Stimulated activated CD8-positive, alpha-beta memory T cell treated with anti-CD3 and anti-CD28 coated beads, Interleukin-15, amount 100 ng/mL, for 4 hours (primary cell): ENCODE measurements at regions not wholly inside any gene's neighbourhood (a gene's known extent, or its start where the extent isn't known, plus 50 kb on each side); places are given as distances from the start of the nearest gene placed in this dataset.
"Not testable (repeated sequence)": the region's sequence is repeated elsewhere in the genome, so short reads cannot be mapped to it uniquely, and the experiment has no call there.

ENCODE experiments used
- DNase-seq, 2 donors: peaks; one replicate each; pipeline ENCODE4 v3.0.0-alpha.2; 2020; ENCODE audit warnings: low read depth in 2 of 2

DNA sequence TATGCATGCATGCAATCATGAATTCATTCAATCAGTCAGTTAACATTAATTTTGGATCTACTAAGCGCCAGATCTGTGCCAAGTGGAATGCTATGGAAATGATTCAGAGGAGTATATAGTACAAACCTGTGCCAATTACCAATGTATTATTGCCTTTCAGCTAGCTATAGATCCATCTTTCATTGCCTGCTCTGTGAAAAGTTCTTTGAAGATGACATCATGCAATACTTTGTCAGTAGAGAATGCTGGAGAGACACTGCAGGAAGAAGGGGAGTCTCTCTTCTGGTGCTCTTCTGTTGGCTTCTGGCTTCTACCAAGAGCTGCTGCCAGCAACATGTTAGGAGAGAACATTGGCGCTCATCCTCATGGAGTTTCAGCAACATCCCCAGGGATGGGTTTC is 81.0 kb upstream of the LMCD1 start:
- no peak for DNase-seq

DNA sequence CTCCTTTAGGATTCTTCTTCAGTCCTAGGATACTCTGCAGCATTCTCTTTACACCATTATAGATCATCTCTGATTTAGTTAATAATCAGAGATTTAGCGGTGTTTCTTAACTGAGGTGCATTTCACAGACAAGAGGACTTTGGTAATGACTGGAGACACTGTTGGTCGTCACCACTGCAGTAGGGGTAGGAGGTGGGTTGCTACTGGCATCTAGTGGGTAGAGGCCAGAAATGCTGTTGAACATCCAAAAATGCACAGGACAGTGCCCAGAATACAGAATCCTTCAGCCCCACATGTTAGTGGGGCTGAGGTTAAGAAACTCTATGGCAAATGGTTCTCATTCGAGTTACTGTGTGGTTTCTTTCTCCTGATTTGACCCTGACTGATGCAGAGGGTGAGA is 80.4 kb upstream of the LMCD1 start:
- no peak for DNase-seq

DNA sequence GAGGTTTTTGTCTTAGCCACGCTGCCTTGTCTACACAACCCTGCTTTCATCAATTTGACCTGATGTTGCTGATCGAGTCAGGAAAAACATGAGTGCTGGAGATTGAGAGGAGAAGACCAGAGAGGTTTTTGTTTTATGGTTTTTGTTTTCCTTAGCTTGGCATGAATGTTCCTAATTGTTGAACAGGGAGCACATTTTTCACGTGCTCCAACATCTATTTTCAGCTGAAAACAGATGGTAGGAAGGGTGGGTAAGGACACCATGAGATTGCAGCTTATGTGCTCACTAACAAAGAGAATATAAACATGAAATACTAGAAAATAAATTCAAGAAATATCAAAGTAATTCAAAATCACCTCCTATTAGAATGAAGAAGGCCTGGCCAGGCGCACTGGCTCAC is 79.9 kb upstream of the LMCD1 start:
- no peak for DNase-seq

DNA sequence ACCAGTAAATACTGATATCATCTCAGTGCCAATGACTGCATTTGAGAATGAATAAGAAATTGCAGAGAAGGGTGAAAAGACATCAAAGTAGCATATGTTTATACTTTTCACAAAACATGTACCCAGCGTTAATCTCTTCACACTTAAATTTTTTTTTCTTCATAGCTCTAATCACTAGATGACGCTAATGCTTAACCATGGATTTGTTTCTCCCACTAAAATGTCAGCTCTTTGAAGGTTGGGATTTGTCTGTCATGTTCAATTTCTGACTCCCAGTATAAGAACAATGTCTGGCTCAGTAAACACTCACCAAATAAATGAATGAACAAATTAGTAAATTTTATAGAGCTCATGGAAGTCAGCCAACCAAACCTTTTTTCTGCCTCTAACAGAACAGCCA is 78.3 kb upstream of the LMCD1 start:
- no peak for DNase-seq

DNA sequence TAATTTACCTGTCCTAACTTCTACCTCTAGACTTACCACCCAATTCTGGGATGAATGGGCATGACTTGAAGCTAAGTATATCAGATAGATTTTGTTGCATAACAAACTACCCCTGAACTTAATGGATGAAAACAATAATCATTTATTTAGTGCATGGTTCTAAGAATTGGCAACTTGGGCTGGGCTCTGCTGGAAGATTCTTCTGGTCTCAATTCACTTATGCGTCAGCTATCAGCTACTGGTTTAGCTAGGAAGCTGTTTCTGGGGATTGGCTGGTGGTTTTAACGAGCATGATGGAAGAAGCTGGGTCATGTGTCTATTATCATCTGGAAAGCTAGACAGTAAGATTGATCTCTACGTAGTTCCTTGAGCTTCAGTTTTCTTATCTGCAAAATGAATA is 77.3 kb upstream of the LMCD1 start:
- DNase-seq: no peak

DNA sequence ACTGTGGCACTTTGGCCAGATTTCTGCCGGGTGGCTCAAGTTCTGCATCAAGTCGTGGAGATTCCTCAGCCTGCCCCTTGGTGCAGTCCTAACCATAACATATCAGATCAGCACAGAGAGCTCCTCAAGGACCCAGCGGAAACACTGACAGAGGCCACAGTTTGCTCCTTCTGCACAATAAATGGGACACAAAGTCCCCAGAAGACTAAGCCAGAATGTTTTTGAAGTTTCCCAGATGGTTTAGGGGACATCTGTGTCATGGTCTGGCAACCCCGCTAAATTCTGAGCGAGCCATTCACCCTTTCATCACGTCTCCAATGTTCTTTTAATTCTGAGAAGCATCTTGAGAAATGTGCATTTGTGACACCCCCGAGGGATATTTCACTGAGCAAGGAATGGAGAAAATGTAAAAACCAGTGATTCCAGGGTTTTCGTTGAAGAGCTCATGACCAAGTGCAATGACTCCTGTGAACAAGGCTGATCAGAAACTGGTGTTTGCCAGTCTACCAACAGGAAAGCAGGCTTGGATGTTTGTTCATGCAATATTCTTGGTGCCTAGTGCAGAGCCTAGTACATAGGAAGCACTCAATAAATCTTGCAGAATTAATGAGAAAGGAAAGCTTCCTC is 64.8 kb upstream of the LMCD1 start:
- no peak for DNase-seq

DNA sequence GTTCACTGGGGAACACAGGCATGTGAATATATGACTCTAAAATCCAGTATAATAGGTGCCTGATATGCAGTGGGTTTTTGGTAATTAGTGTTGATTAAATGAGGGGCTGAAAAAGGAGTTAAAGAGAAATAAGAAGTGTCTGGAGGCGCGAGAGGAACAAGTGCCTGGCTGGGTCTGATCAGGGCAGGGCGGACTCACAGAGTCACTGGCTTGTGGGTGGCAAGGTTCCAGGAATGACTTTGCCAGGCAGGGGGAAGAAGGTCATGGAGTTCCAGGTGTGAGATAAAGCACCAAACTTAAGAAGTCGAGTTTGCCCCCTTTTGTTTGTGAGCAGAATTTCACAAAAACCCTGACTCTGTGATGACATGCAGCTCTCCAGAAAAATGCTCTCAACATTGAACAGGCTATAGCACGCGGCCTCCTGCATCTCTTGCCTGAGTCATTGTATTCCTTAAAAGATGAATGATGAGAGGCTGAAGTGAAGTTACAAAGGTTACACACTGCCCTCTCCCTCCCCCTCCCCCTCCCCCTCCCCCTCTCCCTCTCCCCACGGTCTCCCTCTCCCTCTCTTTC is 63.0 kb upstream of the LMCD1 start:
- no peak for DNase-seq

DNA sequence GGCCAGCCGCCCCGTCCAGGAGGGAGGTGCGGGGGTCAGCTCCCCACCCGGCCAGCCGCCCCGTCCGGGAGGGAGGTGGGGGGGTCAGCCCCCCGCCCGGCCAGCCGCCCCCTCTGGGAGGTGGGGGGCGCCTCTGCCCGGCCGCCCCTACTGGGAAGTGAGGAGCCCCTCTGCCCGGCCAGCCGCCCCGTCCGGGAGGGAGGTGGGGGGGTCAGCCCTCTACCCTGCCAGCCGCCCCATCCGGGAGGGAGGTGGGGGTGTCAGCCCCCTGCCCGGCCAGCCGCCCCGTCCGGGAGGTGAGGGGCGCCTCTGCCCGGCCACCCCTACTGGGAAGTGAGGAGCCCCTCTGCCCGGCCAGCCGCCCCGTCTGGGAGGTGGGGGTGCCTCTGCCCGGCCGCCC is 61.5 kb upstream of the LMCD1 start:
- not testable (repeated sequence) for DNase-seq

DNA sequence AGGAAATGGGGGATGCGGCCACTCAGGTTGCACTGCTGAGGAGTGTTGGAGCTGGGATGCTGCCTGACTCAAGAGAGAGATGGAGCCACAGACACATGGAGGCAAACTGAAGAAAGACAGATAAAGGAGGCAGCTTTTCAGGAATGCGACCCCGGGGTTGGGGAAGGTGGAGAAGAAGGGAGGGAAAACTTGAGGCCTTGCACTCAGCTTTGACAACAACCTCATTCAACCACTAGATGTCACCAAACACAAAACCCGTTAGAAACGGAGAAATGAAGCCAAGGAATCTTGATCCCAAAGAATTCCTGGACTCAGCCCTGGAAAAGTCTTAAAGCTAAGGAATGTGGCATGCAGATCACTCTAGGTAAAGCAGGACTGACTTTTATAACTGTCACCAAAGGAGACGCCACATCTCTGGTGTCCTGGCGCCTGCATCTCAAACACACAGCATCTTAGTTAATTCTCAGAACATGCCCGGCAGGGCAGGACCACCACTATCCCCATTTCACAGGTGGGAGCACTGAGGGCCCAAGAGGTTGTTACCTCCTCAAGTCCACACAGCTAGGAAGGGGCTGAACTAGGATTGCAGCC is 59.6 kb upstream of the LMCD1 start:
- no peak for DNase-seq

DNA sequence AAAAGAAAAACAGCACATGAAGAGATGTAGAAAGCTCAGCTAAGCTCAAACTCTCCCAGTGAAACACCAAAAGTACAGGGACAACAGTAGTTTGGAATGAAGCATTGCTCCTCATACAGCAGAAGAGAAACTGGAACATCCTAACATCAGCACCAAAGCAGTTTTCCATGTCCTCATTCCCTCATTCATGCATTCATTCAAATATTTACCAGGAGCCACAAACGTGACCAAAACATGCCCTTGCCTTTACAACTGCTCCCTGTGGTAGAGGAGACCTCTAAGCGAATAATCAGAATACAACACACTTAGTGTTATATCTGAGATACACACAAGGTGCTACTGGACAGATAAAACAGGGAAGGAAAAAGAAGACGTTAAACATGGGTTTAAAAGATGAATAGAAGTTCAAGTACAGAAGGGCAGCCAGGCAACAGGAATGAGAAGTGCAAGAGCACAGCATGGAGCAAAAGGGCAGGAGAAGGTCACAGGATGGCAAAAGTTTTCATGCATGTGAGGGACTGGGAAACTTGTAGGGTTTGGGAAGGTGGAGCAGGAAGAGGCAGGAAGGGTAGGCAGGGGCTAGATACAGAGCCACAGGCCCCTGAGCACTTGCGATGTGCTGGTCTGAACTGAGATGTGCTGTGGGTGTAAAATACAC is 58.5 kb upstream of the LMCD1 start:
- DNase-seq: no peak

DNA sequence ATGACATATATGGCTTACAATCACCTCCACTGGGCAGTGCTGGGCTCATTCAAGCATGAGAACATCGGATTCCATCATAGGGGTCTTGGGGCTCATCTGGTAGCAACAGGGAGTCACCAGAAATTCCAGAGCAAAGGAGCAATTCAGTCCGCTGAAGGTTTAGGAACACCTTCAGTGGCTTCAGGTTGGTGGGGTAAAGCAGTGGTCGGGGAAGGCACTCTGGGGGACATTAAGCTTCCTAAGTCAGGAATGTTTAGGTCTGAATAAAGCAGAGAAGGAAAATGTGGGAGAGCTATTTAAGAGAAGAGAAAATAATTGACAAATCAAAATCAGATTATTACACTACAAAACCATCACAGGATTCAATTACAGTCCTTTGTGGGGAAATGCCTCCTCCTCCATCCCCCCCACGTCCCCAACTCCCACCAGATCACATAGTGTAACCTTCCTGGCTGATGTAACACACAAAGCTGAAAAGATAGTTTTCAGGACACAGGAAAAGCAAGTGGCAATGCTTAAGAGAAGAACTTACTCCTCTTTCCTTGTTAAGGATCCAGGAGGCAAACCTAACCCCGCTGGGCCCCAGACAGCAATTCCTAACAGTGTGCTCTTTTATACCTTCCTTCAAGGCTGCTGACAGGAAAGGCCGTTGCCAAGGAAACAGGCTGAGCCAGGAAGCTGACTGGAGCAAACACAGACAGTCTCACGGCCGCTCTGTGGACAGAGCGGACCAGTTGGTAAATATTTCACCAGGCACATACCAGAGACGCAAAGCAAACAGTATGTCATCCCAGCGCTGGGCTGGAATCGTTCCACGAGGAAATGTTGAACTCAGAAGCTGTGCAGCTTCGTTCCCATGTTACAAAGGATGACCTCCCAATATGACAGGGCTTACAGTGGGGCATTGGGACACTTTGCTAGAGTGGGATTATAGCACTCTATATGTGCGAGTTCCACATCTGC is 57.5 kb upstream of the LMCD1 start:
- DNase-seq: no peak

DNA sequence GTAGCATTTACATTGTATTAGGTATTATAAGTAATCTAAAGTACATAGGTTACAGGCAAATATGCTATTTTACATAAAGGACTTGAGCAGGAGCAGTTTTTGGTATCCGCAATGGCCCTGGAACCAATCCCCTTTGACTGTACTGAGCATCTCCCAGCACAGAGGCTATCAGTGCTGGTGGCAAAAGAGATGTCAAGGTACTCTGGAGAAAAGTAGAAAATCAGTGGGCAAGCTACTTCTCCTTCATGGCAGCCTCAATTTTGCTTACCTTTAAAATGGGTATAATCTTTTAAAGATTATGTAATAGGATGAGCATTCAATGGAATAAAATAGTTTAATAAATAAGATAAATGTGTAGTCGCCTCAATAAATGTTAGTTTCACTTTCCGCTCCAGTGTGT is 56.7 kb upstream of the LMCD1 start:
- DNase-seq: no peak

DNA sequence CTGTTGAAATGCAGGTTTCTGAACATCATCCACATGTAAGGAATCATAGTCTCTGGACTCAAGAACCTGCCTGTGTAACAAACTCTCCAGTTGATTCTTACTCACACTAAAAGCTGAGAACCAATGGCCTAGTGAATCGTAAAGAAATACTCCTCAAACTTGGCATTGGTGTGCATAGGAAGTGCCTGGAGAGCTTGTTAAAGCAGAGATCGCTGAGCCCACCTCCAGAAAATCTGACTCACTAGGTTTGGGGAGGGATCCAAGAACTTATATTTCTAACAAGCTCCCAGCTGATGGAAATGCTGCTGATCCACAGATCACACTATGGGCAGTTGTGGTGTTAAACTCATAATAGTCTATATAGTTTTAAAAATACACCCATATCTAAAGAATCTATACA is 55.8 kb upstream of the LMCD1 start:
- no peak for DNase-seq

DNA sequence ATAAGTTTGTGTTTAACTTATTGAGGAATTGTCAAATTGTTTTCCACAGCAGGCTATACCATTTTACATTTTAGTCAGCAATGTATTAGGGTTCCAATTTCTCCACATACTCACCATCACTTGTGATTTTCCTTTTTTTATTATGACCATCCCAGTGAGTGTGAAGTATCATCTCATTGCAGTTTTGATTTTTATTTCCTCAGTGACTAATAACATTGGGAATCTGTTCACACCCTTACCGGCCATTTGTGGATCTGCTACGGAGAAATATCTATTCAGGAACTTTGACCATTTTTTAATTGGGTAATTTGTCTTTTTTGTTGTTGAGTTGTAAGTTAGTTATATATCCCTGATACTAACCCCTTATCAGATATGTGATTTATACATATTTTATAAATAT is 54.8 kb upstream of the LMCD1 start:
- no peak for DNase-seq

DNA sequence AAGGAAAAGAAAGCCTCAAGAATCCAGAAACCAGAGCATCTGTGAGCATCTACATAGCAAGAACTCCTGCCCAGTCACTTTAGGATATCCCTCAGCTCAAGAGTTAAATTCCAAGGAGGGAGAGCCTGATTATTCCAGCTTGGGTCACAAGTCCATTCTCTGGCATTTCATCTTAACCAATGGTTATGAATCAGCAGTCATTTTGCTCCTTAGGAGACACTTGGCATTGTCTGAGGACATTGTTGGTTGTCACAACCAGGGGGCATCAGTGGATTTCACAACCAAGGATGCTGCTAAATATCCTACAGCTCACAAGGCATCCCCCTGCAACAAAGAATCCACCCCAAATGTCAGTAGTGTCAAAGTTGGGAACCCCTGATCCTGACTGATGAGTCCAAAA is 51.0 kb upstream of the LMCD1 start:
- no peak for DNase-seq

DNA sequence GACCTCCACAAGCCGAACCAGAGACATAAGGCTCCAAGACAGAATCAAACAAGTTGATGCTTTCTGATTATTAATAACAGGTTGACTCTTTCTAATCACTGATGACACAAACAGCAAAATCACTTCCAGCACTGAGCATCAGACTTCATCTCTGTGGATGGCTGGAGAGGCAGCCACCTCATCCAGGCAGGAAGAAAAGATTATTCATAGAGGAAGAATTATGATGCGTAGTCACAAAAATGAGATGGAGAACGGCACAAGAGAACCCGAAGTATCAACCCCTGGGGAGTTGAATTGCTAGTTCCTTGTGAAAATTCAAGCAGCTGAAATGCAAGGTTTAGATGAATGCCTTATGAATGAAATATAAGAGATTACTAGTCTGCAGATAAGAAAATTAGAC is 49.9 kb upstream of the LMCD1 start:
- DNase-seq: no peak
